H1 (cell line): ENCODE measurements at regions not wholly inside any gene's neighbourhood (a gene's known extent, or its start where the extent isn't known, plus 50 kb on each side); places are given as distances from the start of the nearest gene placed in this dataset.

ENCODE experiments used
- CBX8 ChIP-seq: fragments of 300-800, 300-1000 bp; sonication (generic); IDR thresholded peaks from 2 replicates; pipeline ENCODE4 v1.7.1; 2016; ENCODE audit warnings: low read depth, low read length, borderline replicate concordance
- CEBPB ChIP-seq: IDR thresholded peaks from 2 replicates; pipeline ENCODE4 v1.6.1; 2012; ENCODE audit warnings: low read depth, low read length
- MAFK ChIP-seq: IDR thresholded peaks from 2 replicates; pipeline ENCODE4 v1.6.1; 2012; ENCODE audit warnings: low read depth, mild to moderate bottlenecking, improper control_type of control experiment, low read length

GRCh38 chr3:182445576-182445975 lies 347.7 kb upstream of the ATP11B start (continued):
- no peak for TF ChIP-seq CBX8
- no peak for TF ChIP-seq CEBPB
- TF ChIP-seq MAFK = no peak
